Ascending aorta (tissue), 2 donors: ENCODE measurements at regions not wholly inside any gene's neighbourhood (a gene's known extent, or its start where the extent isn't known, plus 50 kb on each side); places are given as distances from the start of the nearest gene placed in this dataset.

Experiments used
- DNase-seq, 2 donors: peaks; one replicate each; pipeline ENCODE4 v3.0.0-alpha.2; 2019; ENCODE audit warnings: low spot score in 2 of 2
- H3K27ac ChIP-seq, 2 donors: fragments of 200-600 bp; sonication (generic); one replicate each; pipeline ENCODE4 v1.5.1; 2016 to 2017; ENCODE audit warnings: mild to moderate bottlenecking in 1 of 2
- H3K27me3 ChIP-seq: fragments of 200-600 bp; sonication (generic); one replicate; pipeline ENCODE4 v1.5.1; 2017
- H3K36me3 ChIP-seq, 2 donors: fragments of 200-600 bp; sonication (generic); one replicate each; pipeline ENCODE4 v1.5.1; 2016
- H3K4me1 ChIP-seq, 2 donors: fragments of 200-600 bp; sonication (generic); one replicate each; pipeline ENCODE4 v1.5.1; 2016 to 2017; ENCODE audit warnings: mild to moderate bottlenecking in 1 of 2
- H3K4me3 ChIP-seq, 2 donors: fragments of 200-600 bp; sonication (generic); one replicate each; pipeline ENCODE4 v1.5.1; 2016 to 2017; ENCODE audit warnings: mild to moderate bottlenecking in 1 of 2
- H3K9me3 ChIP-seq, 2 donors: fragments of 200-600 bp; sonication (generic); one replicate each; pipeline ENCODE4 v1.5.1; 2016
- CTCF ChIP-seq, 3 experiments: fragments of 200-600 bp in 2 of 3; fragments of 450-650 bp in 1 of 3; sonication (generic) in 2 of 3; IDR thresholded peaks; one replicate each; pipeline ENCODE4 v1.5.1; 2016 to 2019; ENCODE audit warnings: antibody characterized with exemption in 3 of 3, mild to moderate bottlenecking in 1 of 3, moderate library complexity in 1 of 3
- intact Hi-C: fragments of 100-400 bp; cut with DNase I; formaldehyde crosslinking; loops from one replicate; pipeline ENCODE4 v1.15.1; 2023

GRCh38 chr1:212231372-212231771 is 53.8 kb upstream of the PPP2R5A start:
- H3K4me1 ChIP-seq, result peaks cover 0 to 8% of the 10 kb centered on the region in 2 donors
- TF ChIP-seq CTCF (IDR thresholded peaks at IDR 0.05), result no peak
- no peaks in the 10 kb centered on the region for H3K27me3 ChIP-seq
- intact Hi-C loops, result no loop called here
- DNase-seq, result no peak
- H3K9me3 ChIP-seq, result no peaks in the 10 kb centered on the region
- H3K4me3 ChIP-seq, result no peak overlapping the region
- no peaks in the 10 kb centered on the region for H3K36me3 ChIP-seq
- H3K27ac ChIP-seq, result no peak overlapping the region

GRCh38 chr1:212232090-212232489 is 53.1 kb upstream of the PPP2R5A start:
- no peak for TF ChIP-seq CTCF (IDR thresholded peaks at IDR 0.05)
- Histone ChIP-seq H3K36me3 (no peaks in the 10 kb centered on the region), H3K9me3 (no peaks in the 10 kb centered on the region), H3K4me3 (no peak overlapping the region), H3K4me1 (peaks cover 0 to 8% of the 10 kb centered on the region in 2 donors), H3K27ac (no peak overlapping the region), H3K27me3 (no peaks in the 10 kb centered on the region)
- intact Hi-C loops, result no loop called here
- no peak for DNase-seq

- intact Hi-C loops, result no loop called here
- H3K4me1 ChIP-seq, result peaks cover 0 to 9% of the 10 kb centered on the region in 2 donors
- H3K27ac ChIP-seq, result no peak overlapping the region
- DNase-seq, result no peak
- no peaks in the 10 kb centered on the region for H3K9me3 ChIP-seq
- no peak for TF ChIP-seq CTCF (IDR thresholded peaks at IDR 0.05)
- H3K36me3 ChIP-seq, result no peaks in the 10 kb centered on the region
- H3K4me3 ChIP-seq, result no peak overlapping the region
- H3K27me3 ChIP-seq, result no peaks in the 10 kb centered on the region
Measured at GRCh38 chr1:212233321-212233720, 51.9 kb upstream of the PPP2R5A start.

- Histone ChIP-seq H3K27ac (peak overlapping the region; percentile 62 to 65), H3K4me1 (peaks cover 0 to 14% of the 10 kb centered on the region in 2 donors), H3K4me3 (no peak overlapping the region), H3K27me3 (no peaks in the 10 kb centered on the region), H3K36me3 (no peaks in the 10 kb centered on the region), H3K9me3 (no peaks in the 10 kb centered on the region)
- no peak for TF ChIP-seq CTCF (IDR thresholded peaks at IDR 0.05)
- DNase-seq, result peak; percentile 54 to 86
- intact Hi-C loops, result loop anchor here (1.0 to 2.0 kb wide), 2 partner anchors 51 to 222 kb away; partner anchors contain the start of gene PPP2R5A
Measured at GRCh38 chr1:212234431-212235395, 50.5 kb upstream of the PPP2R5A start.
